A549 (cell line): ENCODE measurements at regions not wholly inside any gene's neighbourhood (a gene's known extent, or its start where the extent isn't known, plus 50 kb on each side); places are given as distances from the start of the nearest gene placed in this dataset.

Source experiments
- ATAC-seq, 2 experiments: fragments of 200-7000 bp in 1 of 2; fragments of >200 bp in 1 of 2; cut with Nextera tagmentation in 1 of 2; cut with Tn5 transposase in 1 of 2; 3 replicates each; pipeline versions ENCODE4 v1.8.0 to v1.9.1; 2018 to 2020; ENCODE audit warnings: mild to moderate bottlenecking in 1 of 2, moderate library complexity in 1 of 2
- CTCF ChIA-PET: fragments of 300-600 bp; sonication (Branson Sonifier 250); formaldehyde crosslinking; extraction: SDS; loops from one replicate; lab custom pipeline; 2021; ENCODE audit warnings: antibody characterized with exemption, inconsistent platforms; lab: Yijun Ruan, JAX
- POLR2A ChIA-PET: fragments of 350-600 bp; formaldehyde crosslinking; extraction: SDS; loops from one replicate; lab custom pipeline; 2021; ENCODE audit warnings: antibody characterized with exemption, inconsistent platforms; lab: Yijun Ruan, JAX
- DNase-seq, 2 experiments: peaks; one replicate each; pipeline versions ENCODE4 v3.0.0 to v3.0.0-alpha.2; 2011 to 2016; ENCODE audit warnings: low read depth in 1 of 2, low spot score in 1 of 2
- FAIRE-seq: peaks from 2 replicates; lab custom pipeline; 2011; peaks lifted over from hg19 to GRCh38; lab: Jason Lieb, UNC
- H3K27ac ChIP-seq, 2 experiments: fragments of >200 bp; sonication (Bioruptor Twin); formaldehyde crosslinking; 3 replicates each; pipeline ENCODE4 v1.5.1; 2016 to 2017
- H3K4me1 ChIP-seq: fragments of >200 bp; sonication (Bioruptor Twin); formaldehyde crosslinking; 3 replicates; pipeline ENCODE4 v1.6.1; 2016
- H3K4me2 ChIP-seq: fragments of >200 bp; sonication (Bioruptor Twin); formaldehyde crosslinking; 3 replicates; pipeline ENCODE4 v1.6.1; 2016
- H3K4me3 ChIP-seq: fragments of >200 bp; sonication (Bioruptor Twin); formaldehyde crosslinking; 3 replicates; pipeline ENCODE4 v1.5.1; 2016
- H3K9me3 ChIP-seq: fragments of >200 bp; sonication (Bioruptor Twin); formaldehyde crosslinking; 3 replicates; pipeline ENCODE4 v1.6.1; 2016
- CHD2 ChIP-seq: fragments of 150-350 bp; IDR thresholded peaks from 2 replicates; pipeline ENCODE4 v1.6.1; 2014; ENCODE audit warnings: low read length; ENCODE audit not compliant: partially characterized antibody
- E2F6 ChIP-seq: IDR thresholded peaks from 2 replicates; pipeline ENCODE4 v1.6.1; 2012; ENCODE audit warnings: low read depth, borderline replicate concordance
- EHF ChIP-seq: fragments of 250-450 bp; sonication (Bioruptor Pico); IDR thresholded peaks from 2 replicates; pipeline ENCODE4 v1.5.0; 2020; ENCODE audit warnings: mild to moderate bottlenecking
- FOSB ChIP-seq: fragments of 250-450 bp; sonication (Bioruptor Pico); IDR thresholded peaks from 2 replicates; pipeline ENCODE4 v1.5.0; 2020; ENCODE audit warnings: mild to moderate bottlenecking, moderate library complexity
- FOXS1 ChIP-seq: fragments of 250-450 bp; sonication (Bioruptor Pico); IDR thresholded peaks from 2 replicates; pipeline ENCODE4 v1.5.0; 2020; ENCODE audit warnings: mild to moderate bottlenecking, moderate library complexity
- HEYL ChIP-seq: fragments of 250-450 bp; sonication (Bioruptor Pico); IDR thresholded peaks from 2 replicates; pipeline ENCODE4 v1.8.0; 2021; ENCODE audit warnings: mild to moderate bottlenecking, moderate library complexity
- HMGXB4 ChIP-seq: fragments of 250-450 bp; sonication (Bioruptor Pico); IDR thresholded peaks from 2 replicates; pipeline ENCODE4 v1.5.0; 2021; ENCODE audit warnings: mild to moderate bottlenecking, moderate library complexity, borderline replicate concordance
- HOXA7 ChIP-seq: fragments of 250-450 bp; sonication (Bioruptor Pico); IDR thresholded peaks from 2 replicates; pipeline ENCODE4 v1.5.0; 2020; ENCODE audit warnings: mild to moderate bottlenecking, moderate library complexity
- HOXB13 ChIP-seq: fragments of 250-450 bp; sonication (Bioruptor Pico); IDR thresholded peaks from 2 replicates; pipeline ENCODE4 v1.5.0; 2020; ENCODE audit warnings: low read depth, mild to moderate bottlenecking, moderate library complexity
- HOXB5 ChIP-seq: fragments of 250-450 bp; sonication (Bioruptor Pico); IDR thresholded peaks from 2 replicates; pipeline ENCODE4 v1.5.0; 2020; ENCODE audit warnings: mild to moderate bottlenecking, moderate library complexity
- JUN ChIP-seq, 2 experiments: fragments of >200 bp; sonication (Bioruptor Twin); formaldehyde crosslinking; IDR thresholded peaks; 2 replicates in 1 of 2; 3 replicates in 1 of 2; pipeline ENCODE4 v1.6.1; 2016 to 2017
- KDM1A ChIP-seq: fragments of 200-600 bp; sonication (generic); IDR thresholded peaks from 2 replicates; pipeline ENCODE4 v1.6.1; 2016; ENCODE audit warnings: low read depth, mild to moderate bottlenecking
- KDM5A ChIP-seq: fragments of 200-600 bp; sonication (generic); IDR thresholded peaks from 2 replicates; pipeline ENCODE4 v1.6.1; 2016; ENCODE audit warnings: antibody characterized with exemption, mild to moderate bottlenecking
- MAZ ChIP-seq: fragments of 150-350 bp; IDR thresholded peaks from 2 replicates; pipeline ENCODE4 v1.6.1; 2014; ENCODE audit warnings: antibody characterized with exemption, low read depth, low read length, borderline replicate concordance
- MYC ChIP-seq: IDR thresholded peaks from 2 replicates; pipeline ENCODE4 v1.6.1; 2012; ENCODE audit warnings: mild to moderate bottlenecking, inconsistent platforms, low read length, improper control_type of control experiment, borderline replicate concordance
- NFE2L2 ChIP-seq: fragments of 150-350 bp; conservative IDR thresholded peaks from 2 replicates; pipeline ENCODE4 v1.6.1; 2014; ENCODE audit warnings: low read length
- NPAS2 ChIP-seq: fragments of 250-450 bp; sonication (Bioruptor Pico); IDR thresholded peaks from 2 replicates; pipeline ENCODE4 v1.8.0; 2022; ENCODE audit warnings: mild to moderate bottlenecking, moderate library complexity, borderline replicate concordance
- PBX3 ChIP-seq: IDR thresholded peaks from 2 replicates; pipeline ENCODE4 v1.6.1; 2012
- PHF8 ChIP-seq: fragments of 200-600 bp; sonication (generic); IDR thresholded peaks from 2 replicates; pipeline ENCODE4 v1.6.1; 2016; ENCODE audit warnings: low read depth, mild to moderate bottlenecking, antibody characterized with exemption, moderate library complexity, borderline replicate concordance
- POLR2A ChIP-seq: IDR thresholded peaks from 2 replicates; pipeline ENCODE4 v1.6.1; 2012; ENCODE audit warnings: mild to moderate bottlenecking, low read length
- POLR2AphosphoS2 ChIP-seq: conservative IDR thresholded peaks from 2 replicates; pipeline ENCODE4 v1.6.1; 2012; ENCODE audit warnings: low read length, improper control_type of control experiment, inconsistent platforms
- SREBF2 ChIP-seq: fragments of 450-650 bp; IDR thresholded peaks from 2 replicates; pipeline ENCODE4 v1.6.1; 2014; ENCODE audit warnings: mild to moderate bottlenecking, moderate library complexity
- TFCP2L1 ChIP-seq: fragments of 250-450 bp; sonication (Bioruptor Pico); IDR thresholded peaks from 2 replicates; pipeline ENCODE4 v1.5.0; 2021; ENCODE audit warnings: mild to moderate bottlenecking
- ZSCAN20 ChIP-seq: fragments of 250-450 bp; sonication (Bioruptor Pico); IDR thresholded peaks from 2 replicates; pipeline ENCODE4 v1.8.0; 2022; ENCODE audit warnings: mild to moderate bottlenecking, moderate library complexity
- WGBS: methylation state at CpG from one replicate; pipeline ENCODE4 v1.1.6; 2017; ENCODE audit errors: missing lambda C conversion rate; 5-methylcytosine and 5-hydroxymethylcytosine counted together
- TF ChIP-seq, protein P1 (sequence below): fragments of >200 bp; sonication (Bioruptor Twin); formaldehyde crosslinking; IDR thresholded peaks from 2 replicates; pipeline ENCODE4 v1.6.1; 2016

DNA sequence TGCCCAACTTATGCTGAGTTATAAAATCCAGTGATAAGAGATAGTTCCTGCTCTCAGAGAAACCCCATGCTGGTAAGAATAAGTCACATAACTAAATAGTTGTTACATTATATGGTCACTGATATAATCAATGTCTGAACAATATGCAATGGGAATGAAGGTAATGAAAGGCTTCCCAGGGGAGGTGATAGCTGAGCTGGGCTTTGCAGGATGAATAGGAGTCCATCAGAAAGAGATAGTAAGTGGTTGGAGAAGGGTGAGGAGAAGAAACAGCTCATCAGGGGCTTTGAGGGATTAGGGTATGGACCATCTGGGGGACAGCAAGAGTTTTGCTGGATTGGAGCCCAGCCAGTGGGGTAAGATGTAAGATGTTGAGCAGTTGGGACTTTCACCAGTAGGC lies 266.7 kb upstream of the CRY1 start:
- no peaks in the 10 kb centered on the region for H3K9me3 ChIP-seq
- H3K4me3 ChIP-seq = no peak overlapping the region
- peak overlapping the region; percentile 38; the same call in 2 of the 3 replicates for H3K4me2 ChIP-seq
- H3K4me1 ChIP-seq = peaks cover 79% of the 10 kb centered on the region
- H3K27ac ChIP-seq = peak overlapping the region; percentile 14 to 94; a peak in 4 of 6 replicates
- DNase-seq (no peak), ATAC-seq (no peak), FAIRE-seq (no peak)
- POLR2A ChIA-PET = no interaction called here
- CTCF ChIA-PET = interaction anchor here (0.7 to 1.9 kb wide), 7 partner anchors 11 to 228 kb away, joined by 3 to 5 read pairs (median 4); a partner anchor contains a TSS
- no peak for TF ChIP-seq NPAS2
- no peak for TF ChIP-seq HOXB13 (CRISPR knock-in tag)
- TF ChIP-seq CHD2 = no peak
- TF ChIP-seq HMGXB4 (CRISPR knock-in tag) = no peak
- TF ChIP-seq JUN (IDR thresholded peaks at IDR 0.05) = no peak
- TF ChIP-seq POLR2AphosphoS2 = no peak

- peaks cover 76% of the 10 kb centered on the region for H3K4me1 ChIP-seq
- CTCF ChIA-PET = interaction anchor here (0.7 to 1.9 kb wide), 4 partner anchors 12 to 45 kb away, joined by 3 to 5 read pairs (median 4); no protein-coding TSS in a partner anchor
- DNase-seq = no peak
- H3K4me3 ChIP-seq = no peak overlapping the region
- TF ChIP-seq HEYL (CRISPR knock-in tag) (no peak), JUN (IDR thresholded peaks at IDR 0.05) (no peak), TFCP2L1 (no peak), PBX3 (no peak), NFE2L2 (no peak), PHF8 (no peak), E2F6 (no peak), POLR2A (no peak), SREBF2 (no peak), HOXA7 (CRISPR knock-in tag) (no peak), CHD2 (no peak), ZSCAN20 (CRISPR knock-in tag) (no peak), FOSB (CRISPR knock-in tag) (no peak), HOXB5 (CRISPR knock-in tag) (no peak), MYC (no peak), MAZ (no peak), KDM5A (no peak)
- TF ChIP-seq, protein P1, sequence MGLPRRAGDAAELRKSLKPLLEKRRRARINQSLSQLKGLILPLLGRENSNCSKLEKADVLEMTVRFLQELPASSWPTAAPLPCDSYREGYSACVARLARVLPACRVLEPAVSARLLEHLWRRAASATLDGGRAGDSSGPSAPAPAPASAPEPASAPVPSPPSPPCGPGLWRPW = no peak
- no peaks in the 10 kb centered on the region for H3K9me3 ChIP-seq
- 95% methylated on average over 2 of the region's 2 CpGs for WGBS
- H3K27ac ChIP-seq = peak overlapping the region in 1 of 2 experiments; percentile 94; a peak in 3 of 6 replicates
- no peak overlapping the region for H3K4me2 ChIP-seq
- ATAC-seq = no peak
- FAIRE-seq = no peak
- POLR2A ChIA-PET = no interaction called here
These were observed 267.1 kb upstream of the CRY1 start for GRCh38 chr12:107360482-107360881.

DNA sequence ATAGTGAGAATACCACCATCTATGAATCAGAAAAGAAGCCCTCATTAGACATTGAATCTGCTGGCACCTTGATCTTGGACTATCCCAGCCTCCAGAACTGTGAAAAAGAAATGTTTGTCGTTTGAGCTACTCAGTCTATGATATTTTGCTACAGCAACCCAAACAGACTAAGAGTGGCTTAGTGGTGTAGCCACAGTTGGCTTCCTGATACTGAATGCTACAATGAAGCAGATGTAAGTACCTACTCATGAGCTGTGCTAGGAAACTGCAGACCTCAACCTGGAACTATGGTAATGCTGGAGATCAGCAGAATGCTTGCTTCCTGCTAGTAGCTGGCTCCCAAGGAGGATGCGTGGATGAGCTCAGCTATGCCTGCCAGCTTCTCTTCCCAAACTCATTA lies 268.6 kb upstream of the CRY1 start:
- WGBS = 81% methylated on average over 2 of the region's 2 CpGs
- FAIRE-seq (no peak), ATAC-seq (no peak), DNase-seq (no peak)
- POLR2A ChIA-PET = no interaction called here
- no peak overlapping the region for H3K4me2 ChIP-seq
- no peaks in the 10 kb centered on the region for H3K9me3 ChIP-seq
- H3K27ac ChIP-seq = peak overlapping the region in 1 of 2 experiments; percentile 38; a peak in 1 of 6 replicates
- H3K4me3 ChIP-seq = no peak overlapping the region
- CTCF ChIA-PET = interaction anchor here (0.6 to 2.0 kb wide), 7 partner anchors 13 to 845 kb away, joined by 3 to 6 read pairs (median 4); no protein-coding TSS in a partner anchor
- TF ChIP-seq EHF (no peak), FOXS1 (CRISPR knock-in tag) (no peak), SREBF2 (no peak), HEYL (CRISPR knock-in tag) (no peak), MYC (no peak), HOXA7 (CRISPR knock-in tag) (no peak), KDM1A (no peak)
- H3K4me1 ChIP-seq = peaks cover 76% of the 10 kb centered on the region
